ENCODE measurements at regions not wholly inside any gene's neighbourhood (a gene's known extent, or its start where the extent isn't known, plus 50 kb on each side); places are given as distances from the start of the nearest gene placed in this dataset.

DNA sequence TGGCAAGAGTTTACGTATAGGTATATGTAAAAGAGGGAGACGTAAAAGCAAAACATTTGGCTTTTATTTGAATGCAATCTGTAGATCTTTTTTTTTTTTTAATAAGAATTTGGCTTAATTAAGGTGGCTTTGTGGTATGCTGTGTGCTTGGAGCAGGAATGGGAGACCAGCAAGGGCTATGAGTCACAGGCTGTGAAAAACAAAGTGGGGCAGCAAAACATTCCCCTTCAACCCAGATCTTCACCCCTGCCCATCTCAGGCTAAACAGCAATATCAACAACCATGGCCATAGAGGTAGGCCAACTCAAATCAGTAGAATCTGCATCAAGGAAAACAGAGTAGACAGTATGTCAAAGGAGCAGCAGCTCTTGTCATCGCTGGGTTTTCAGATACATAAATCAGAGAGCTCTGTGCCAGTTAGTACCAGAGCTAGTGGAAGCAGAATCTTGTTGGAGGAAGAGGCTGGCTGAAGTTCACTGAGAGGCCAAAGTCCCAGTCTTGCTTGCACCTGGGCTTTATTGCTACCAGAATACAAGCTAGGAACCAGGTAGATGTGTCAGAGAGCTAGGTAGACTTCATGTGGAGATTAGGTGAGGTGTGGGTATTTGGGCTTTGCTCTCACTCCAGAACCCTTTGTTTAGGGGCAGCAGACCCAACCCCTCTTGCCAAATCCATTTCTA is 191.5 kb upstream of the FANCL start:
- TF ChIP-seq, protein P1, sequence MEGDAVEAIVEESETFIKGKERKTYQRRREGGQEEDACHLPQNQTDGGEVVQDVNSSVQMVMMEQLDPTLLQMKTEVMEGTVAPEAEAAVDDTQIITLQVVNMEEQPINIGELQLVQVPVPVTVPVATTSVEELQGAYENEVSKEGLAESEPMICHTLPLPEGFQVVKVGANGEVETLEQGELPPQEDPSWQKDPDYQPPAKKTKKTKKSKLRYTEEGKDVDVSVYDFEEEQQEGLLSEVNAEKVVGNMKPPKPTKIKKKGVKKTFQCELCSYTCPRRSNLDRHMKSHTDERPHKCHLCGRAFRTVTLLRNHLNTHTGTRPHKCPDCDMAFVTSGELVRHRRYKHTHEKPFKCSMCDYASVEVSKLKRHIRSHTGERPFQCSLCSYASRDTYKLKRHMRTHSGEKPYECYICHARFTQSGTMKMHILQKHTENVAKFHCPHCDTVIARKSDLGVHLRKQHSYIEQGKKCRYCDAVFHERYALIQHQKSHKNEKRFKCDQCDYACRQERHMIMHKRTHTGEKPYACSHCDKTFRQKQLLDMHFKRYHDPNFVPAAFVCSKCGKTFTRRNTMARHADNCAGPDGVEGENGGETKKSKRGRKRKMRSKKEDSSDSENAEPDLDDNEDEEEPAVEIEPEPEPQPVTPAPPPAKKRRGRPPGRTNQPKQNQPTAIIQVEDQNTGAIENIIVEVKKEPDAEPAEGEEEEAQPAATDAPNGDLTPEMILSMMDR (IDR thresholded peaks at IDR 0.05; ENCODE audit: insufficient read depth, low read length, poor library complexity, severe bottlenecking), result no peak
- TF ChIP-seq EZH2phosphoT487 (conservative IDR thresholded peaks at IDR 0.05; ENCODE audit: low read length), result no peak
